ENCODE measurements at regions not wholly inside any gene's neighbourhood (a gene's known extent, or its start where the extent isn't known, plus 50 kb on each side); places are given as distances from the start of the nearest gene placed in this dataset.

DNA sequence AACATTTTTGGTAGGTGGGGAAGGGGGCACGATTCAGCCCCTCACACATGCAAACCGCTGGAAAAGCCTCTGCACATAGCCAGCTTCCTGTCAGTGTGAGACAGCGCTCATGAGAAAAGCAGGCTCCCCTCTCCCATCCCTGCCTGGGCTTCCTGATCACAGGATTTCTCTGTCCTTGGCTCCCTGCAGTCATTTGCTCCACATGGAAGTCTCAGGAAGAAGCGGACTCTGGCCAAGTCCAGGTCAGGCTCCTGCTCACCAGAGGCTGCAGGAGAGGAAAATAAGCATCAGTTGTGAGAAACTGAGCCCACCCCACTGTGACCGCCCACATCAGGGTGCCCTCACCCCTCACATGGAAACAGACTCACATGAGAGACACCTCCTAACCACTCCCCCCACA, 664.3 kb upstream of the TENM3 start:
- H2AK5ac ChIP-seq (ENCODE audit: low read depth, low read length), result no peak overlapping the region
- H2BK120ac ChIP-seq (ENCODE audit: low read depth, low read length), result no peak overlapping the region
- no peaks in the 10 kb centered on the region; the same call in 1 of the 2 replicates for H3K9me1 ChIP-seq (ENCODE audit: insufficient read depth, low read length)
- H3K27me3 ChIP-seq (ENCODE audit: control insufficient read depth, insufficient read depth, low read length), result no peaks in the 10 kb centered on the region
- CTCF ChIA-PET, result no interaction called here
- H3K9ac ChIP-seq (ENCODE audit: low read depth, low read length), result no peak overlapping the region
- no peak overlapping the region for H3K56ac ChIP-seq (ENCODE audit: extremely low read depth, insufficient read depth, low read length)
- intact Hi-C loops (cut with micrococcal nuclease), result no loop called here
- DNase-seq (no peak), ATAC-seq (ENCODE audit: low read depth) (no peak)
- no peak overlapping the region for H3K4me2 ChIP-seq (ENCODE audit: low read depth, low read length)
- in situ Hi-C loops (cut with MboI; ENCODE audit: low sequenced_read_pairs), result no loop called here
- H2BK5ac ChIP-seq (ENCODE audit: low read depth, low read length, poor library complexity, severe bottlenecking), result no peak overlapping the region
- no TSS peak for BruUV-seq (replicated peaks)
- no peak overlapping the region for H3K4ac ChIP-seq (ENCODE audit: low read depth, low read length)
- H3K79me1 ChIP-seq (ENCODE audit: low read depth in 1 of 2, low read length in 2 of 2), result no peaks in the 10 kb centered on the region
- H2BK20ac ChIP-seq (ENCODE audit: low read depth, low read length), result no peak overlapping the region
- no peak overlapping the region for H3K14ac ChIP-seq (replicated peaks; ENCODE audit: low read depth, low read length)
- H2BK15ac ChIP-seq (ENCODE audit: low read depth, low read length), result no peak overlapping the region
- no peak overlapping the region for H2AFZ ChIP-seq (replicated peaks; ENCODE audit: low read length, poor library complexity)
- no peak overlapping the region for H3K23ac ChIP-seq (ENCODE audit: low read depth, low read length)
- dilution Hi-C loops (cut with HindIII; ENCODE audit: low sequenced_read_pairs, unreplicated experiment), result no loop called here
- no peaks in the 10 kb centered on the region for H3K9me3 ChIP-seq (ENCODE audit: control insufficient read depth, insufficient read depth, low read length)
- H3K36me3 ChIP-seq (ENCODE audit: control insufficient read depth, insufficient read depth, low read length), result no peaks in the 10 kb centered on the region
- POLR2A ChIA-PET (ENCODE audit: unreplicated experiment), result no interaction called here
- no peaks in the 10 kb centered on the region for H4K20me1 ChIP-seq (ENCODE audit: insufficient read depth, low read length)
- H4K5ac ChIP-seq (ENCODE audit: low read depth, low read length), result no peak overlapping the region
- TF ChIP-seq SMC3 (IDR thresholded peaks at IDR 0.05; ENCODE audit: low read depth, low read length) (no peak), RAD21 (IDR thresholded peaks at IDR 0.05; ENCODE audit: low read length) (no peak), FOS (IDR thresholded peaks at IDR 0.05; ENCODE audit: low read depth, low read length) (no peak), MXI1 (IDR thresholded peaks at IDR 0.05; ENCODE audit: borderline replicate concordance, low read depth, low read length) (no peak), BHLHE40 (IDR thresholded peaks at IDR 0.05; ENCODE audit: low read depth, low read length) (no peak), RFX5 (IDR thresholded peaks at IDR 0.05; ENCODE audit: low read depth, low read length) (no peak), MAFK (IDR thresholded peaks at IDR 0.05; ENCODE audit: low read depth, low read length) (no peak), USF2 (IDR thresholded peaks at IDR 0.05; ENCODE audit: low read depth, low read length) (no peak), NFE2L2 (IDR thresholded peaks at IDR 0.05; ENCODE audit: low read depth, low read length) (no peak), RCOR1 (IDR thresholded peaks at IDR 0.05; ENCODE audit: insufficient replicate concordance, low read length) (no peak)
- TF ChIP-seq, protein P1, sequence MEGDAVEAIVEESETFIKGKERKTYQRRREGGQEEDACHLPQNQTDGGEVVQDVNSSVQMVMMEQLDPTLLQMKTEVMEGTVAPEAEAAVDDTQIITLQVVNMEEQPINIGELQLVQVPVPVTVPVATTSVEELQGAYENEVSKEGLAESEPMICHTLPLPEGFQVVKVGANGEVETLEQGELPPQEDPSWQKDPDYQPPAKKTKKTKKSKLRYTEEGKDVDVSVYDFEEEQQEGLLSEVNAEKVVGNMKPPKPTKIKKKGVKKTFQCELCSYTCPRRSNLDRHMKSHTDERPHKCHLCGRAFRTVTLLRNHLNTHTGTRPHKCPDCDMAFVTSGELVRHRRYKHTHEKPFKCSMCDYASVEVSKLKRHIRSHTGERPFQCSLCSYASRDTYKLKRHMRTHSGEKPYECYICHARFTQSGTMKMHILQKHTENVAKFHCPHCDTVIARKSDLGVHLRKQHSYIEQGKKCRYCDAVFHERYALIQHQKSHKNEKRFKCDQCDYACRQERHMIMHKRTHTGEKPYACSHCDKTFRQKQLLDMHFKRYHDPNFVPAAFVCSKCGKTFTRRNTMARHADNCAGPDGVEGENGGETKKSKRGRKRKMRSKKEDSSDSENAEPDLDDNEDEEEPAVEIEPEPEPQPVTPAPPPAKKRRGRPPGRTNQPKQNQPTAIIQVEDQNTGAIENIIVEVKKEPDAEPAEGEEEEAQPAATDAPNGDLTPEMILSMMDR (conservative IDR thresholded peaks at IDR 0.05; ENCODE audit: low read depth, low read length), result no peak
- no peak overlapping the region for H3K18ac ChIP-seq (ENCODE audit: low read depth, low read length)
- H3K4me3 ChIP-seq (ENCODE audit: insufficient read depth, low read depth, low read length), result no peak overlapping the region
- H3K4me1 ChIP-seq (ENCODE audit: control insufficient read depth, insufficient read depth, low read length), result no peaks in the 10 kb centered on the region
- no peak overlapping the region for H4K8ac ChIP-seq (ENCODE audit: low read depth in 2 of 2, low read length in 2 of 2)
- no peak overlapping the region for H3K27ac ChIP-seq (ENCODE audit: insufficient read depth, low read length)
- H4K91ac ChIP-seq (ENCODE audit: insufficient read depth, low read depth, low read length), result no peak overlapping the region
- no peak overlapping the region for H2AK9ac ChIP-seq (replicated peaks; ENCODE audit: low read depth, low read length, poor library complexity)
- WGBS, 2 experiments (ENCODE audit: extremely low coverage in 2 of 2, insufficient read length in 1 of 2), result 90% methylated on average over 2 of the region's 5 CpGs; no CpG with 5 or more reads in 1 of the 2 experiments

Measured in IMR-90 (cell line).